HepG2 (cell line): ENCODE measurements at regions not wholly inside any gene's neighbourhood (a gene's known extent, or its start where the extent isn't known, plus 50 kb on each side); places are given as distances from the start of the nearest gene placed in this dataset.

ENCODE experiments used
- BRCA1 ChIP-seq: sonication (generic); formaldehyde crosslinking; IDR thresholded peaks from 2 replicates; pipeline ENCODE4 v1.4.0; 2020; ENCODE audit warnings: missing genetic modification reagents
- ELF4 ChIP-seq: sonication (generic); formaldehyde crosslinking; IDR thresholded peaks from 2 replicates; pipeline ENCODE4 v1.5.0; 2020; ENCODE audit warnings: missing genetic modification reagents, mild to moderate bottlenecking, moderate library complexity, borderline replicate concordance
- SP1 ChIP-seq, 2 experiments: fragments of 450-650 bp in 1 of 2; sonication (generic) in 1 of 2; formaldehyde crosslinking in 1 of 2; IDR thresholded peaks; 2 replicates each; pipeline versions ENCODE4 v1.4.0 to v1.6.1; 2016 to 2020; ENCODE audit warnings: missing genetic modification reagents in 1 of 2
- ZNF274 ChIP-seq: sonication (generic); formaldehyde crosslinking; IDR thresholded peaks from 2 replicates; pipeline ENCODE4 v1.5.1; 2020; ENCODE audit warnings: mild to moderate bottlenecking, missing genetic modification reagents
- ZNF660 ChIP-seq: sonication (generic); formaldehyde crosslinking; IDR thresholded peaks from 2 replicates; pipeline ENCODE4 v1.5.1; 2020; ENCODE audit warnings: mild to moderate bottlenecking, low read depth, missing genetic modification reagents, borderline replicate concordance
- TF ChIP-seq, protein P1 (sequence below), 2 experiments: sonication (generic) in 1 of 2; formaldehyde crosslinking in 1 of 2; IDR thresholded peaks; 2 replicates each; pipeline versions ENCODE4 v1.4.0 to v1.6.1; 2018 to 2020; ENCODE audit warnings: missing genetic modification reagents in 2 of 2, borderline replicate concordance in 1 of 2, low read depth in 1 of 2, mild to moderate bottlenecking in 1 of 2, missing biosample characterization in 1 of 2
- TF ChIP-seq, protein P2 (sequence below): IDR thresholded peaks from 2 replicates; pipeline ENCODE4 v1.6.1; 2012; ENCODE audit warnings: low read length, improper control_type of control experiment
- TF ChIP-seq, protein P3 (sequence below): sonication (generic); formaldehyde crosslinking; IDR thresholded peaks from 2 replicates; pipeline ENCODE4 v1.8.0; 2022; ENCODE audit warnings: mild to moderate bottlenecking, missing genetic modification reagents; ENCODE audit not compliant: insufficient replicate concordance

DNA sequence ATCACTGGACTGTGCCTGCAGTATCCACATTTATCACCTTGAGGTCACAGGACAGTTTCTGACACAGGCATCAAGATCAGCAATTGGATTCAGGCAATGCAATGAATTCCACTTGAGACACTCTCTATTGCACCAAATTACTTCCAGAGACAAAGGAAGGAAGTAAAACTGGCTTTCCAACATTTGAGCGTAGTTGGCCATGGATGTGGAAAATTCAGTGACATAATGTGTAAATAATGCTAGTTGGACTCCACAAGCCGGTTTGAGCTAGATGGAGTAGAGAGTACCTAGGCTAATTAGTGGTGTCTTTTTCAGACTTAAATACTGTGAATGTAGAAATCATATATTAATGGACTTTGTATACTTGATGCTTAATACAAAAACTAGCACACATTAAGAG, 168.3 kb upstream of the SYT1 start:
- TF ChIP-seq ZNF274 (CRISPR knock-in tag), result no peak
- TF ChIP-seq ELF4 (CRISPR knock-in tag), result no peak
- TF ChIP-seq, protein P1, sequence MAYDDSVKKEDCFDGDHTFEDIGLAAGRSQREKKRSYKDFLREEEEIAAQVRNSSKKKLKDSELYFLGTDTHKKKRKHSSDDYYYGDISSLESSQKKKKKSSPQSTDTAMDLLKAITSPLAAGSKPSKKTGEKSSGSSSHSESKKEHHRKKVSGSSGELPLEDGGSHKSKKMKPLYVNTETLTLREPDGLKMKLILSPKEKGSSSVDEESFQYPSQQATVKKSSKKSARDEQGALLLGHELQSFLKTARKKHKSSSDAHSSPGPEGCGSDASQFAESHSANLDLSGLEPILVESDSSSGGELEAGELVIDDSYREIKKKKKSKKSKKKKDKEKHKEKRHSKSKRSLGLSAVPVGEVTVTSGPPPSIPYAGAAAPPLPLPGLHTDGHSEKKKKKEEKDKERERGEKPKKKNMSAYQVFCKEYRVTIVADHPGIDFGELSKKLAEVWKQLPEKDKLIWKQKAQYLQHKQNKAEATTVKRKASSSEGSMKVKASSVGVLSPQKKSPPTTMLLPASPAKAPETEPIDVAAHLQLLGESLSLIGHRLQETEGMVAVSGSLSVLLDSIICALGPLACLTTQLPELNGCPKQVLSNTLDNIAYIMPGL (CRISPR knock-in tag; IDR thresholded peaks at IDR 0.05; ENCODE audit: borderline replicate concordance in 1 of 2, low read depth in 1 of 2), result no peak
- TF ChIP-seq, protein P2, sequence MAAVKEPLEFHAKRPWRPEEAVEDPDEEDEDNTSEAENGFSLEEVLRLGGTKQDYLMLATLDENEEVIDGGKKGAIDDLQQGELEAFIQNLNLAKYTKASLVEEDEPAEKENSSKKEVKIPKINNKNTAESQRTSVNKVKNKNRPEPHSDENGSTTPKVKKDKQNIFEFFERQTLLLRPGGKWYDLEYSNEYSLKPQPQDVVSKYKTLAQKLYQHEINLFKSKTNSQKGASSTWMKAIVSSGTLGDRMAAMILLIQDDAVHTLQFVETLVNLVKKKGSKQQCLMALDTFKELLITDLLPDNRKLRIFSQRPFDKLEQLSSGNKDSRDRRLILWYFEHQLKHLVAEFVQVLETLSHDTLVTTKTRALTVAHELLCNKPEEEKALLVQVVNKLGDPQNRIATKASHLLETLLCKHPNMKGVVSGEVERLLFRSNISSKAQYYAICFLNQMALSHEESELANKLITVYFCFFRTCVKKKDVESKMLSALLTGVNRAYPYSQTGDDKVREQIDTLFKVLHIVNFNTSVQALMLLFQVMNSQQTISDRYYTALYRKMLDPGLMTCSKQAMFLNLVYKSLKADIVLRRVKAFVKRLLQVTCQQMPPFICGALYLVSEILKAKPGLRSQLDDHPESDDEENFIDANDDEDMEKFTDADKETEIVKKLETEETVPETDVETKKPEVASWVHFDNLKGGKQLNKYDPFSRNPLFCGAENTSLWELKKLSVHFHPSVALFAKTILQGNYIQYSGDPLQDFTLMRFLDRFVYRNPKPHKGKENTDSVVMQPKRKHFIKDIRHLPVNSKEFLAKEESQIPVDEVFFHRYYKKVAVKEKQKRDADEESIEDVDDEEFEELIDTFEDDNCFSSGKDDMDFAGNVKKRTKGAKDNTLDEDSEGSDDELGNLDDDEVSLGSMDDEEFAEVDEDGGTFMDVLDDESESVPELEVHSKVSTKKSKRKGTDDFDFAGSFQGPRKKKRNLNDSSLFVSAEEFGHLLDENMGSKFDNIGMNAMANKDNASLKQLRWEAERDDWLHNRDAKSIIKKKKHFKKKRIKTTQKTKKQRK, result no peak
- TF ChIP-seq, protein P3, sequence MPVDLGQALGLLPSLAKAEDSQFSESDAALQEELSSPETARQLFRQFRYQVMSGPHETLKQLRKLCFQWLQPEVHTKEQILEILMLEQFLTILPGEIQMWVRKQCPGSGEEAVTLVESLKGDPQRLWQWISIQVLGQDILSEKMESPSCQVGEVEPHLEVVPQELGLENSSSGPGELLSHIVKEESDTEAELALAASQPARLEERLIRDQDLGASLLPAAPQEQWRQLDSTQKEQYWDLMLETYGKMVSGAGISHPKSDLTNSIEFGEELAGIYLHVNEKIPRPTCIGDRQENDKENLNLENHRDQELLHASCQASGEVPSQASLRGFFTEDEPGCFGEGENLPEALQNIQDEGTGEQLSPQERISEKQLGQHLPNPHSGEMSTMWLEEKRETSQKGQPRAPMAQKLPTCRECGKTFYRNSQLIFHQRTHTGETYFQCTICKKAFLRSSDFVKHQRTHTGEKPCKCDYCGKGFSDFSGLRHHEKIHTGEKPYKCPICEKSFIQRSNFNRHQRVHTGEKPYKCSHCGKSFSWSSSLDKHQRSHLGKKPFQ (CRISPR knock-in tag), result no peak
- no peak for TF ChIP-seq SP1 (IDR thresholded peaks at IDR 0.05)
- TF ChIP-seq SP1 (CRISPR knock-in tag; IDR thresholded peaks at IDR 0.05), result no peak
- no peak for TF ChIP-seq ZNF660 (CRISPR knock-in tag)
- no peak for TF ChIP-seq BRCA1 (CRISPR knock-in tag)
